HG03064 (cell line): ENCODE measurements at regions not wholly inside any gene's neighbourhood (a gene's known extent, or its start where the extent isn't known, plus 50 kb on each side); places are given as distances from the start of the nearest gene placed in this dataset.
"Not testable (repeated sequence)": the region's sequence is repeated elsewhere in the genome, so short reads cannot be mapped to it uniquely, and the experiment has no call there.

Experiments used
- ATAC-seq: cut with Tn5 transposase; IDR thresholded peaks from one replicate; pipeline ENCODE4 v1.9.1; 2021; ENCODE audit warnings: low read depth; ENCODE audit not compliant: unreplicated experiment

GRCh38 chr2:139469985-139470384 lies 689.8 kb upstream of the NXPH2 start:
- no peak for ATAC-seq

GRCh38 chr2:139465789-139466188 lies 685.6 kb upstream of the NXPH2 start:
- ATAC-seq, result no peak

GRCh38 chr2:139457873-139458272 lies 677.7 kb upstream of the NXPH2 start:
- ATAC-seq, result no peak

- no peak for ATAC-seq
Measured at GRCh38 chr2:139454251-139454650, 674.1 kb upstream of the NXPH2 start.

- no peak for ATAC-seq
Measured at GRCh38 chr2:139439100-139439499, 658.9 kb upstream of the NXPH2 start.

GRCh38 chr2:139438478-139438877 lies 658.3 kb upstream of the NXPH2 start:
- ATAC-seq, result no peak

GRCh38 chr2:139427164-139427563 lies 647.0 kb upstream of the NXPH2 start:
- ATAC-seq, result no peak

GRCh38 chr2:139424101-139424500 lies 643.9 kb upstream of the NXPH2 start:
- ATAC-seq, result no peak

GRCh38 chr2:139411236-139411635 lies 631.0 kb upstream of the NXPH2 start:
- ATAC-seq, result no peak

- not testable (repeated sequence) for ATAC-seq
Measured at GRCh38 chr2:139410833-139411174, 630.6 kb upstream of the NXPH2 start.

GRCh38 chr2:139410147-139410832 lies 630.1 kb upstream of the NXPH2 start:
- ATAC-seq, result not testable (repeated sequence)

- no peak for ATAC-seq
Measured at GRCh38 chr2:139409212-139409611, 629.0 kb upstream of the NXPH2 start.

GRCh38 chr2:139403948-139404347 lies 623.8 kb upstream of the NXPH2 start:
- no peak for ATAC-seq

GRCh38 chr2:139394801-139395200 lies 614.6 kb upstream of the NXPH2 start:
- no peak for ATAC-seq

GRCh38 chr2:139389391-139389790 lies 609.2 kb upstream of the NXPH2 start:
- no peak for ATAC-seq

GRCh38 chr2:139386401-139386800 lies 606.2 kb upstream of the NXPH2 start:
- no peak for ATAC-seq

- ATAC-seq, result no peak
Measured at GRCh38 chr2:139383532-139383931, 603.3 kb upstream of the NXPH2 start.

GRCh38 chr2:139380051-139380450 lies 599.9 kb upstream of the NXPH2 start:
- no peak for ATAC-seq

GRCh38 chr2:139378373-139378772 lies 598.2 kb upstream of the NXPH2 start:
- no peak for ATAC-seq

GRCh38 chr2:139374296-139374850 lies 594.2 kb upstream of the NXPH2 start:
- no peak for ATAC-seq

- ATAC-seq, result no peak
Measured at GRCh38 chr2:139369423-139370409, 589.5 kb upstream of the NXPH2 start.
